Smooth muscle cell (in vitro differentiated cells): ENCODE measurements at regions not wholly inside any gene's neighbourhood (a gene's known extent, or its start where the extent isn't known, plus 50 kb on each side); places are given as distances from the start of the nearest gene placed in this dataset.

Experiments
- DNase-seq: peaks from one replicate; lab custom pipeline; 2025; ENCODE audit not compliant: unreplicated experiment; lab: John Stamatoyannopoulos, UW
- H2AFZ ChIP-seq: fragments of 200-600 bp; sonication (generic); 2 replicates; pipeline ENCODE4 v1.6.0; 2016; ENCODE audit warnings: antibody characterized with exemption, low read depth, mild to moderate bottlenecking
- H3F3A ChIP-seq: fragments of 200-600 bp; sonication (generic); 2 replicates; pipeline ENCODE4 v1.6.0; 2017; ENCODE audit warnings: antibody characterized with exemption, low read depth
- H3K27ac ChIP-seq: fragments of 200-600 bp; sonication (generic); 2 replicates; pipeline ENCODE4 v1.5.1; 2016; ENCODE audit warnings: low read depth, mild to moderate bottlenecking
- H3K27me3 ChIP-seq: fragments of 200-600 bp; sonication (generic); 2 replicates; pipeline ENCODE4 v1.6.1; 2016; ENCODE audit warnings: low read depth, mild to moderate bottlenecking
- H3K36me3 ChIP-seq: fragments of 200-600 bp; sonication (generic); 2 replicates; pipeline ENCODE4 v1.5.1; 2016; ENCODE audit warnings: low read depth
- H3K4me1 ChIP-seq: fragments of 200-600 bp; sonication (generic); 2 replicates; pipeline ENCODE4 v1.5.1; 2016; ENCODE audit warnings: low read depth
- H3K4me2 ChIP-seq: fragments of 200-600 bp; sonication (generic); 2 replicates; pipeline ENCODE4 v1.6.0; 2016; ENCODE audit warnings: mild to moderate bottlenecking
- H3K4me3 ChIP-seq: fragments of 200-600 bp; sonication (generic); 2 replicates; pipeline ENCODE4 v1.5.1; 2016; ENCODE audit warnings: mild to moderate bottlenecking
- H3K79me2 ChIP-seq: fragments of 200-600 bp; sonication (generic); 2 replicates; pipeline ENCODE4 v1.6.0; 2016; ENCODE audit warnings: low read depth, mild to moderate bottlenecking
- H3K9ac ChIP-seq: fragments of 200-600 bp; sonication (generic); 2 replicates; pipeline ENCODE4 v1.6.0; 2016; ENCODE audit warnings: low read depth
- H3K9me3 ChIP-seq: fragments of 200-600 bp; sonication (generic); replicated peaks from 2 replicates; pipeline ENCODE4 v1.5.1; 2016; ENCODE audit warnings: low read depth
- H4K20me1 ChIP-seq: fragments of 200-600 bp; sonication (generic); 2 replicates; pipeline ENCODE4 v1.6.0; 2016; ENCODE audit warnings: low read depth
- WGBS: methylation state at CpG from one replicate; pipeline ENCODE4 v1.1.7; 2016; ENCODE audit warnings: low lambda C conversion rate; 5-methylcytosine and 5-hydroxymethylcytosine counted together
- TF ChIP-seq, protein P1 (sequence below): fragments of 200-600 bp; sonication (generic); IDR thresholded peaks from 2 replicates; pipeline ENCODE4 v1.5.1; 2017; ENCODE audit warnings: borderline replicate concordance, mild to moderate bottlenecking, antibody characterized with exemption; ENCODE audit not compliant: insufficient read depth, poor library complexity, severe bottlenecking

DNA sequence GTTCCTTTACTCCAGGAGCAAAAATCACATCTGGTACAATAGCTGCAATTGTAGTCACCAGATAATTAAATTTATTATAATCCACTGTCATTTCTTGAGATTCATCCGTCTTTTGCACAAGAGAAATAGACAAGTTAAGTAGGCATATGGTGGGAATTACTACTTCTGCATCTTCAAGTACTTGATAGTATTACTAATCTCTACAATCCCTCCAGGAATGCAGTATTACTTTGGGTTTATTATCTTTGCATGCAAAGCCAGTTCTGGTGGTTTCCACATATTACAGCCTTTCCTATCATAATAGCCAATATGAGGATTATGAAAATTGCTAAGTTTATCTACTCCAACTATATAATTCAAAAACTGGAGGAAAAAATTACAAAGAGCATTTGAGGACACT, 254.1 kb downstream of the IKZF2 start:
- no peak overlapping the region for H3K4me3 ChIP-seq
- no peaks in the 10 kb centered on the region for H3F3A ChIP-seq
- no peak overlapping the region for H3K9ac ChIP-seq
- H3K4me2 ChIP-seq, result no peak overlapping the region
- H3K4me1 ChIP-seq, result peaks cover 15% of the 10 kb centered on the region
- H3K27ac ChIP-seq, result no peak overlapping the region
- WGBS, result 65% methylated on average over 1 of the region's 1 CpG
- H3K79me2 ChIP-seq, result no peaks in the 10 kb centered on the region
- H3K27me3 ChIP-seq, result no peaks in the 10 kb centered on the region
- H3K9me3 ChIP-seq, result no peaks in the 10 kb centered on the region
- H2AFZ ChIP-seq, result no peak overlapping the region
- H4K20me1 ChIP-seq, result no peaks in the 10 kb centered on the region
- no peak for DNase-seq
- TF ChIP-seq, protein P1, sequence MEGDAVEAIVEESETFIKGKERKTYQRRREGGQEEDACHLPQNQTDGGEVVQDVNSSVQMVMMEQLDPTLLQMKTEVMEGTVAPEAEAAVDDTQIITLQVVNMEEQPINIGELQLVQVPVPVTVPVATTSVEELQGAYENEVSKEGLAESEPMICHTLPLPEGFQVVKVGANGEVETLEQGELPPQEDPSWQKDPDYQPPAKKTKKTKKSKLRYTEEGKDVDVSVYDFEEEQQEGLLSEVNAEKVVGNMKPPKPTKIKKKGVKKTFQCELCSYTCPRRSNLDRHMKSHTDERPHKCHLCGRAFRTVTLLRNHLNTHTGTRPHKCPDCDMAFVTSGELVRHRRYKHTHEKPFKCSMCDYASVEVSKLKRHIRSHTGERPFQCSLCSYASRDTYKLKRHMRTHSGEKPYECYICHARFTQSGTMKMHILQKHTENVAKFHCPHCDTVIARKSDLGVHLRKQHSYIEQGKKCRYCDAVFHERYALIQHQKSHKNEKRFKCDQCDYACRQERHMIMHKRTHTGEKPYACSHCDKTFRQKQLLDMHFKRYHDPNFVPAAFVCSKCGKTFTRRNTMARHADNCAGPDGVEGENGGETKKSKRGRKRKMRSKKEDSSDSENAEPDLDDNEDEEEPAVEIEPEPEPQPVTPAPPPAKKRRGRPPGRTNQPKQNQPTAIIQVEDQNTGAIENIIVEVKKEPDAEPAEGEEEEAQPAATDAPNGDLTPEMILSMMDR, result no peak
- no peaks in the 10 kb centered on the region for H3K36me3 ChIP-seq

DNA sequence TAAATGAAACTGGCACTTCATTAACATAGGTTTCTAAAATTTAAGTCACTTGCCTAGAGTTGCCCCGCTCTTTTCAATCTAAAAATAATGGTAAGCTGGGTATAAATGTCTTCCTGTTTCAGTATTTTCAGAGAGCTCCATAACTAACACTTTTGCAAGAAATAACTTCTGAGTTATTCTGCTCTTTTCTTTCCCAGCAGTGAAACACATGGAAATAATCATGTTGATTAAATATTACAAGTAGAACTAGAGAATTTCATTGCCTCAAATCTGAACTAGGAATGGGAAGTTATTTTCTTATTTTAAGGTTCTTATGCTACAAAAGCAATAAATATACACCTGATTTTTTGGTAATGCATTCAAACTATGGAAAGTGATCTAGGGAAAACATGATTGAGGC, 257.4 kb downstream of the IKZF2 start:
- TF ChIP-seq, protein P1, result no peak

DNA sequence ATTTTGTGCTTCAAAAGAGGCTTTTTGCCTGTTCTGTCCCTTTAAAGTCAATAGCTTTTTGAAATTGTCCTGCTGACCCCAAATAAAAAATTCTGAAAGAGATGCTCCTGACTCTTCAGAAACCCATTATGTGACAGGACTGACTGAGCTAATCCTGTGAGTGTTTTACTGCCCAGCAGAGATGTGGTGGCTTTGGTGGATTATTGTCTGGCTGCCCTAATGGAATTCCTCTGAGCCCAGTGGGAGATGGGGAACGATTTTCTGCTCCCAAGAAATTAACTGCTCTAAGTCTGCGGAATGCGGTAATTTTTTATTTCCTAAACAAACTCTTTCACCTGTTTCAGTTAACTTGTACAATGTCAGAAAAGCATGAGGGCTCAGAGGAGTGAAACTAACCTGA, 258.2 kb downstream of the IKZF2 start:
- H3K27ac ChIP-seq, result no peak overlapping the region
- H2AFZ ChIP-seq, result no peak overlapping the region
- H3F3A ChIP-seq, result no peaks in the 10 kb centered on the region
- no peak overlapping the region for H3K9ac ChIP-seq
- no peaks in the 10 kb centered on the region for H3K9me3 ChIP-seq
- no peak overlapping the region for H3K4me3 ChIP-seq
- no peaks in the 10 kb centered on the region for H3K79me2 ChIP-seq
- TF ChIP-seq, protein P1, result no peak
- peaks cover 26% of the 10 kb centered on the region for H3K4me1 ChIP-seq
- H3K36me3 ChIP-seq, result no peaks in the 10 kb centered on the region
- no peak overlapping the region for H3K4me2 ChIP-seq
- no peak for DNase-seq
- H3K27me3 ChIP-seq, result no peaks in the 10 kb centered on the region
- WGBS, result 46% methylated on average over 3 of the region's 3 CpGs
- no peaks in the 10 kb centered on the region for H4K20me1 ChIP-seq

More for the DNA sequence above, 257.4 kb downstream of the IKZF2 start:
- H3K4me3 ChIP-seq, result no peak overlapping the region
- no peak overlapping the region for H2AFZ ChIP-seq
- no peaks in the 10 kb centered on the region for H3K9me3 ChIP-seq
- peaks cover 26% of the 10 kb centered on the region for H3K4me1 ChIP-seq
- H3K27me3 ChIP-seq, result no peaks in the 10 kb centered on the region
- H3K79me2 ChIP-seq, result no peaks in the 10 kb centered on the region
- H3K27ac ChIP-seq, result no peak overlapping the region
- no peak for DNase-seq
- H3F3A ChIP-seq, result no peaks in the 10 kb centered on the region
- H4K20me1 ChIP-seq, result no peaks in the 10 kb centered on the region
- no peak overlapping the region for H3K4me2 ChIP-seq
- no peak overlapping the region for H3K9ac ChIP-seq
- 93% methylated on average over 1 of the region's 1 CpG for WGBS
- no peaks in the 10 kb centered on the region for H3K36me3 ChIP-seq

DNA sequence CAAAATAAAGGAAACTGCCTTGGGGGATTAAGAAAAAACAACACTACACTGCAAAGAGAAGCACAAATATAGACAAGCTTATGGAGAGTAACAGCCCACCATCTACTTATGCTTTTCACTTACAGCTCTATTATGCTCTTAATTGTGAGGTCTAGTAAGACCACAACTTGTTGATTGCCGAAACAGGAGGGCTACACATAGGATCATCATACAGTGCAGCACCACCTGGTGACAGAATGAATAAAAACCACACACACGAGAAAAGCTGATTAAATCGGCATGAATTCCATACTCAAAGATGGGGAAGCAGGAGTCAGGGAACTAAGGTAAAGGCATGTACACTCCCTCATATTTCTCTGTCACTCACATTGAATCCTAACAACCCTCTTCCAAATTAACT, 259.2 kb downstream of the IKZF2 start:
- DNase-seq, result no peak
- Histone ChIP-seq H3K36me3 (no peaks in the 10 kb centered on the region), H3K4me2 (no peak overlapping the region), H2AFZ (no peak overlapping the region), H3K4me1 (peaks cover 26% of the 10 kb centered on the region), H3K27me3 (no peaks in the 10 kb centered on the region), H3K27ac (no peak overlapping the region), H4K20me1 (no peaks in the 10 kb centered on the region), H3K4me3 (no peak overlapping the region), H3K79me2 (no peaks in the 10 kb centered on the region), H3K9ac (no peak overlapping the region), H3F3A (no peaks in the 10 kb centered on the region), H3K9me3 (no peaks in the 10 kb centered on the region)
- TF ChIP-seq, protein P1, result peak; percentile 33
- WGBS, result 63% methylated on average over 3 of the region's 3 CpGs
